ENCODE measurements at regions not wholly inside any gene's neighbourhood (a gene's known extent, or its start where the extent isn't known, plus 50 kb on each side); places are given as distances from the start of the nearest gene placed in this dataset.

DNA sequence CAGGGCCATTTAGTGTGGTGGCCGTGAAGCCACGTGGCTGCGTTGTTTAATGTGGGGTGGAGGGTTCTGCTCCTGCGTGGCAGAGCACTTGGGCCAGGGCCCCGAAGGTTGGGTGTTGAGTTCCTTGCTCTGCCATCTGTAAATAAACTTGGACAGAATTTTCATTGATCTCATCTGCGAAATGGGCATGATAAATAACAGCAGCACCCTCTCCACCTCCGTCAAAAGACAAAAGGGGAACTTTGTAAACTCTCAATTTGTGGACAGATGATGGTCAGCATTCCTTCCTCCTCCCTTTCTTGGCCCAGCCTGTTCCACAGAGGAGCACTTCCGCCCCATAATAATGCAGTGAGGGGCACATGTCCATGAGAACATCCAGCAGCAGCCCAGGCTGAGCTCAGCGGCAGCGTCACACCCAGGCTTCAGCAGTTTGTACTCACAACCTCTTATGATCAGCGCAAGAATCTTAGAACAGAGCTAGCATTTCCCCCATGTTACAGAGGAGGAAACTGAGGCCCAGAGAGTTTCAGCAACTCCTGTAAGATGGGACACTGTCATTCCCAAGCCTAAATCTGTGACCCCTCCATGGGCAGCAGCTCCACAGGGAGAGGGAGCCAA, 874.5 kb downstream of the BRD1 start:
- H3K9me3 Mint-ChIP-seq = peaks cover 8% of the 10 kb centered on the region in 2 donors
- no peak for ATAC-seq (replicated peaks in 1 of 2)
- no peak overlapping the region for H3K27ac Mint-ChIP-seq
- H3K27me3 Mint-ChIP-seq (ENCODE audit: low read depth) = peaks cover 14% of the 10 kb centered on the region
- H3K36me3 Mint-ChIP-seq (ENCODE audit: insufficient read depth in 2 of 2) = peaks cover 0 to 3% of the 10 kb centered on the region in 2 donors
- H3K4me1 Mint-ChIP-seq (ENCODE audit: low read depth) = no peaks in the 10 kb centered on the region
- DNase-seq = no peak
- no peak overlapping the region for H3K4me3 Mint-ChIP-seq

DNA sequence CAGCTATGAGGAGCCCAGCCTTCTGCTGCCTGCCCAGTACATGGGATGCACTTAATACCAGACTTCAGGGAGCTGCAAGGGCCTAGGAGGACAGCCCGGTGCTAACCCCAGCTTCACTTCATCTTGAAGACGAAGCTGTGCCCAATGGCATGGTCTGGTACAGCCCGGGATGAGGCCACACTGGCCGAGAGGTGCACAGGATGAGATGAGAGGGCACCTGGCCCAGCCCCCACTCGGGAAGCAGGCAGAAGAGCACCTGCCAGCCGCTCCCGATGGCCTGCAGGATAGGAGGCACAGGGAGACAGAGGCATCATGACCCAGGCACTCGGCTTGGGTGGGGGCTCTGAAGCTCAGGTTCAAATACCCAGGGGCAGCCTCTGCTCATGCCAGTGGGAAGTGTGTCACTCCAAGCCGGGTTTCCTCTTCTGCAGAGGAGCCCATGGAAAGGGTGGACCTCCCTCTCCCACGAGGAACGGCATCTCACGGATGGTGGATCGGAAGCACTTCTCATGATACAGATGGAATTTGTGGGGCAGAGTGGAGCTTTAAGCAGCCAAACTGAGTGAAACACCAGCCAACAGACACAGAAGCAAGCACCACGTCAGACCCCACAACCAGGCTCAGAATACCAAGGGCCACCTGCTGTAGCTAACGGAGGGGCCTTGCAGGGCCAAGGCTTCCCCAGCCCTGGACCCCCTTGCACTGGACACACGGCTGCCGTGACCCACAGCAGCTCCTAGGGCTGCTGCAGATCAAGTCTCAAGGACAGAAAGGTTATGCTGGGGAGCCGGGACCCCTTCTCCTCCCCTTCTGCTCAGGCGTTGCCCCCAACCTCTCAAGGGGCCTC, 875.2 kb downstream of the BRD1 start:
- Mint-ChIP-seq H3K4me1 (ENCODE audit: low read depth) (no peaks in the 10 kb centered on the region), H3K4me3 (no peak overlapping the region), H3K27me3 (ENCODE audit: low read depth) (peaks cover 14% of the 10 kb centered on the region), H3K27ac (no peak overlapping the region), H3K9me3 (peaks cover 8% of the 10 kb centered on the region in 2 donors), H3K36me3 (ENCODE audit: insufficient read depth in 2 of 2) (peaks cover 0 to 3% of the 10 kb centered on the region in 2 donors)
- DNase-seq = no peak
- no peak for ATAC-seq (replicated peaks in 1 of 2)

DNA sequence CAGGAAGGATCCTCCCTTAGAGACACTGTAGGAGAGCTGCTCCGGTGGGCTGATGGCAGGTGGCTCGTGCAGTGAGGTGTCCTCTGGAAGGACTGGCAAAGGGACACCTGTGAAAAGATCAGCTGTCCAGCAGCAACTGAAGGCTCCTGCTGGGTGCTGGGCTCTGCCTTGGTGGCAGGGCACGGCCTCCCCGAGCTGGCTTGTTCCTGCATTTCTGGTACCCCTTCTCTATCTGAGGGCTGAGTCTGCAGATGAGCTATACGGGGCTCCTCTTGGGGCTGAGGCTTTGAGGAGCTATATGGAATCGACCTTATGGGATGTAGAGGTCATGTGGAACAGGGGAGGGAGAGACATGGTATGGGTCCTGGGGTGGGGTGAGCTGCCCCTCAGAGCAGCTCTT, 875.8 kb downstream of the BRD1 start:
- DNase-seq = no peak
- Mint-ChIP-seq H3K4me1 (ENCODE audit: low read depth) (no peaks in the 10 kb centered on the region), H3K9me3 (peaks cover 5 to 6% of the 10 kb centered on the region in 2 donors), H3K4me3 (no peak overlapping the region), H3K36me3 (ENCODE audit: insufficient read depth in 2 of 2) (peaks cover 0 to 1% of the 10 kb centered on the region in 2 donors), H3K27ac (no peak overlapping the region), H3K27me3 (ENCODE audit: low read depth) (peaks cover 14% of the 10 kb centered on the region)
- ATAC-seq (replicated peaks in 1 of 2) = no peak

DNA sequence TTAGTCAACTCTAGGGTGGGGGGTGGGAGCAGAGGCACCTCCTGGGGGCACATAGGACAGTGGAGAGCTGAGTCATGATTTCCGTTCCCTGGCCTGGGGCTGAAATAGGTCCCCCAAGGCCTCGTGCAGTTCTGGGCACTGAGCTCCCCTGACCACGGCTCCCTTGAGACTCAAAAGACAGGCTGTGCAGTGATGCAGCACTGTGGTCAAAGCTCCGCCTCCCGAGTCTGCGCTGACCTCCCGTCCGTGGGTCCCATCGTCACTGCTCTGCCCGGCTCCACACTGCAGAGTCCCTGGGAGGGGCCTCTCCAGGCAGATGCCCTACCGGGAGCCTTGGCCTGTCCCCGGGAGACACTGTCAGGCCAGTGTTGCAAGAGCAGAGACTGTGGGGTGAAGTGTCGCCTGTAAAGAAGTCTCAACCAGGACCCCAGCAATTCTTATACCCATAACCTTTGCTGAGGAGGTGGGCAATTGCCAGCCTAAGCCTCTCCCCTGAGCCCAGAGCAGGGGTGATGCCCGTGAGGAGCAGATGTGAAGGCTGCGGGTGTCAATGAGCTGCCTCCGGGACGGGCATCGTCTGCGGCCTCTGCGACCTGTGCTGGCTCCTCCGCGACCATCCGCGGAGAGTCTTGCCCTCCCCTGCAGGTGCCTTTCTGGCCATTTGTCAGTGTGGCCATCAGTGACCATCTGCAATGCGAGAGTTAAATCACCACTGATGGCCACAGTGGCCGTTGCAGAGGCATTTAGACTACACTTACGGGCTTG, 877.3 kb downstream of the BRD1 start:
- ATAC-seq (replicated peaks in 1 of 2) = no peak
- DNase-seq = no peak
- Mint-ChIP-seq H3K27me3 (ENCODE audit: low read depth) (peaks cover 5% of the 10 kb centered on the region), H3K4me3 (no peak overlapping the region), H3K4me1 (ENCODE audit: low read depth) (no peaks in the 10 kb centered on the region), H3K27ac (no peak overlapping the region), H3K36me3 (ENCODE audit: insufficient read depth in 2 of 2) (no peaks in the 10 kb centered on the region), H3K9me3 (no peaks in the 10 kb centered on the region)

DNA sequence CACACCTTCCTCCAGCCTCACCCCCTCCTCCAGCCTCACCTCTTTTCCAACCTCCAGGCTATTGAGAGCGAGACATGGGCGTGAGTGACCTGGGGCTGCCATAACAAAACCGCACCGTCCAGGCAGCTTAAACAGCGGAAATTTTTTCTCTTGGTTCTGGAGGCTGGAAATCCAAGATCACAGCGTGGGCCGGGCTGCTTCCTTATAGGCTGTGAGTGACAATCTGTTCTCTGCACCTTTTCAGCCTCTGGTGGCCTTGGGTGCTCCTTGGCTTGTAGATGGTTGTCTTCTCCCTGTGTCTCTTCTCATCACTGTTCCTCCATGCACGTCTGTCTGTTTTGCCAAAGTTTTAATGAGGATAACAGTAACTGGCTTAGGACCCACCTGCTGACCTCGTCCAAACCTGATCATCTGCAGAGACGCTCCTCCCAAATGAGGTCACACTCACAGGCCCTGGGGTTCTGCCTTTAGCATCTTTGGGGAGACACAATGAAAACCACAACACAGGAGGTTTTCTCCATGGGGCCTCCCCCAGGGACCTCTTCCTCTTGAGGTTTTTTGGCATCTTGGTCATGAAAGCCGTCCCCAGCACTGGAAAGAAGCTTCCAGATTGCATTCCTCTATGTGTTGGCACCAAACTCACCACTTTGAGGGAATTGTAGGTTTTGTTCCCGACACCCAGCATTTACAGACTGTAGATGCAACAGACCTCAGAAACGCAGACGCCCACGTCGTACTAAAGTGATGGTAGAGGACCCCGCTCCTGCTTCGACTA, 878.1 kb downstream of the BRD1 start:
- no peak overlapping the region for H3K27ac Mint-ChIP-seq
- H3K4me3 Mint-ChIP-seq = no peak overlapping the region
- no peaks in the 10 kb centered on the region for H3K36me3 Mint-ChIP-seq (ENCODE audit: insufficient read depth in 2 of 2)
- no peak for DNase-seq
- no peaks in the 10 kb centered on the region for H3K4me1 Mint-ChIP-seq (ENCODE audit: low read depth)
- H3K27me3 Mint-ChIP-seq (ENCODE audit: low read depth) = peaks cover 5% of the 10 kb centered on the region
- no peak for ATAC-seq (replicated peaks in 1 of 2)
- no peaks in the 10 kb centered on the region for H3K9me3 Mint-ChIP-seq

DNA sequence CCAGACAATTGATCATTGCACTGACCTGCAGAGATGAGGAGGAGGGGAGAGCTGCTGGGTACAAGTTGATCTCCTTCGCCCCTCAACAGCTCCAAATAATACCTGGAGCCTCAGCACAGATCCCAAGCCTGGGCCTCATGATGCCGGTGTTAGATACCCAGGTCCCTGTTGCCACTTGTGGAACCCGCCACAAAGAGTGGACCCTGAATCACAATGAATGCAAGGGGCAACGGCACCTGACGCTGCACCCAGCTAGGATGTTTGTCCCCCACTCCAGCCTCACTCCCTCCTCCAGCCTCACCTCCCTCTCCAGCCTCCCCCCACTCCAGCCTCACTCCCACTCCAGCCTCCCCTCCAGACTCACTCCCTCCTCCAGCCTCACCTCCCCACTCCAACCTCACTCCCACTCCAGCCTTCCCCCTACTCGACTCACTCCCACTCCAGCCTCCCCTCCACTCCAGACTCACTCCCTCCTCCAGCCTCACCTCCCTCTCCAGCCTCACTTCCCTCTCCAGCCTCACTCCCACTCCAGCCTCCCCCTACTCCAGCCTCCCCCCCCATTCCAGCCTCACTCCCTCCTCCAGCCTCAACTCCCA, 879.0 kb downstream of the BRD1 start:
- Mint-ChIP-seq H3K27me3 (ENCODE audit: low read depth) (peaks cover 5% of the 10 kb centered on the region), H3K4me3 (no peak overlapping the region), H3K9me3 (no peaks in the 10 kb centered on the region), H3K36me3 (ENCODE audit: insufficient read depth in 2 of 2) (no peaks in the 10 kb centered on the region), H3K27ac (no peak overlapping the region), H3K4me1 (ENCODE audit: low read depth) (no peaks in the 10 kb centered on the region)
- ATAC-seq (replicated peaks in 1 of 2) = no peak
- DNase-seq = no peak

DNA sequence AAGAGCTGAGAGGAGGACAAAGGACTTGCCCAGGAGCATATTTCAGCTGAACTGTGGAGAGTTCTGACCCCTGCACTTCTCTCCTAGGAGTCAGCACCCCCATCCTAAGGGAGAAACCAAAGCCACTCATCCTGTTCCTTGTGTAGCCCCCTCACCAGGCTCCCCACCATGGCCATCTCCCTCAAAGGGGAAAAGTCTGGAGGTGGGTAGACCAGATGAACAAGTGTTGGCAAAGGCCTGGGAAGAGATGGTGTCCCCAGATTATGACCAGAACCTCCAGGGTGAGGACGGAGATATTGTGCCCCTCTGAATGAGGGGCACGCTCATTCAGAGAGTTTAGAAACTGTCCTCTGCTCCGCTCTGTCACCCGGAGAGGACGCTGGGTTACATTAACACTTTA, 880.0 kb downstream of the BRD1 start:
- no peak for DNase-seq
- peaks cover 5% of the 10 kb centered on the region for H3K27me3 Mint-ChIP-seq (ENCODE audit: low read depth)
- H3K36me3 Mint-ChIP-seq (ENCODE audit: insufficient read depth in 2 of 2) = no peaks in the 10 kb centered on the region
- H3K4me3 Mint-ChIP-seq = no peak overlapping the region
- no peaks in the 10 kb centered on the region for H3K4me1 Mint-ChIP-seq (ENCODE audit: low read depth)
- H3K9me3 Mint-ChIP-seq = no peaks in the 10 kb centered on the region
- ATAC-seq (replicated peaks in 1 of 2) = no peak
- no peak overlapping the region for H3K27ac Mint-ChIP-seq

DNA sequence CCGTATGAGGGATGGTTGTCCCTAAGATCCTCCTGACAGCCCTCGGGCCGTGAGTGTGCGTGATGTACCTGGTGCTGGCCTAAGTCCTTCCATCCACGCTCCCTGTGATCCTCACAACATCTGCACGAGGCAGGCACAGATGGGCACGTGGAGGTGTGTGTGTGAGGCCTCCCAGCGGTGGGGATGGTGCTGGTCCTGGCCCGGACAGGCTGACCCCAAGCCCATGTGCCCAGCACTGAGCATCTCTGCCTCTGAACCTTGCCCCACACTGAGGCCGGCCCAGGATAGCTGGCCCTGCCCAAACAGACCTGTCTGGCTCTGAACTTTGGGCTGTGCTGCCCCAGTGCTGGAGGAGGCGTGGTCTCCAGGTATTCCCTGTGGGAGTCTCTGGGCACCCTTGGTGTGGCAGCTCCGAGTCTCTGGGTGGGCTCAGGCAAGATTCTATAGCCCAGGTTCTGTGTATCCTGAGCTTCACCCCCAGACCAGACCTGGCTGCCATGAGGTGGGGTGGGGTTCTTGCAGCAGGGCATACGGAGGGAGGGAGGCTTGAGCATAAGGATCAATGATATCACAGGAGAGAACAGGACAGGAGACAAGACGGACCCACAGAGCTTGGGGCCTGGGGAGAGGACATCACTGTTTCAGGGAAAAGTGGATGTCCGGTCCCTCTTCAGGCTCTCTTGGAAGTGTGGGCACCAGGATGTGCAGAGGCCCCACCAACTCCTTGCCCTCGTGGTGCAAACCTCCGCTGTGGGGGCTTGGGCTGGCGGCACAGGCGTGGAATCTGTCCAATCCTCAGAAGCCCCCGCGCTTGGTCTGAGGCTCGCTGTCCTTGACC, 881.8 kb downstream of the BRD1 start:
- Mint-ChIP-seq H3K9me3 (no peaks in the 10 kb centered on the region), H3K4me1 (ENCODE audit: low read depth) (no peaks in the 10 kb centered on the region), H3K36me3 (ENCODE audit: insufficient read depth in 2 of 2) (no peaks in the 10 kb centered on the region), H3K4me3 (no peak overlapping the region), H3K27me3 (ENCODE audit: low read depth) (peaks cover 5% of the 10 kb centered on the region), H3K27ac (no peak overlapping the region)
- DNase-seq (no peak), ATAC-seq (replicated peaks in 1 of 2) (no peak)

DNA sequence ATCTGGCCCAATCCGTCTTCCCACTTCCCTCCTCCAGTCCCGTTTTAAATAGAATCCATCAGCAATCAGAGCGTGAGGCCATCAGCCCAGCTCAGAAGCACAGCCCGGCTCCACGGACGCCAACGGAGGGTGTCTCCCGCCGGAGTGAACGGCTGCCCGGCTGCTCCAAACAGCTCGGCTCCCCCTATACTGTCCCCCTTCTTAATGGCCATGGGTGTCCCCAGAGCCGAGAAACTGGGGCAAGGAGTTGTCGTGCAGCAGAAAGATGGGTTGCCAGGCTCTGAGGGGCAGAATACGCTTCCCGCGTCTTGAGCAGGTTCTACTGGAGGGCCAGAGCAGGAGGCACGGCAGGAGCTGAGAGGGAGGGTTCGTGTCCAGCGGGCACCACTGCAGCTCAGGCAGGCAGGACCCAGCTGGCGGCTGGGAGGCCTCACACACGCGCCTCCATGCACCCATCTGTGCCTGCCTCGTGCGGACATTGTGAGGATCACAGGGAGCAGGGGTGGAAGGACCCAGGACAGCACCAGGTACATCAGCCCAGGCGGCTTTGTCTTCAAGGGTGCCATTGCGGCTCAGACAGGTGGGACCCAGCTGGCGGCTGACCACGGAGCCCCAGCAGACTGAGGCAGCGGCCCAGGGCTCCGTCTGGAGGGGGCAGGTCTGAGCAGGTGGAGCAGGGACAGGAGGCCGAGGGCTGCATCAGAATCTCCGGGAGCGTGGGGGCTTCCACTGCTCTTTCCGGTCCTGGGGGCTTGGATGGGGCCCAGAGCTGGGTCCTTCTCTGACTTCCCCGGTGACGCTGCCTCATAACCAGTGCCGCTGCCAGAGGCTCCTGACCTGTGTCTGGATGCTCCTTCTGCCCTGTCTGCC, 882.7 kb downstream of the BRD1 start:
- Mint-ChIP-seq H3K27ac (no peak overlapping the region), H3K36me3 (ENCODE audit: insufficient read depth in 2 of 2) (no peaks in the 10 kb centered on the region), H3K27me3 (ENCODE audit: low read depth) (peaks cover 5% of the 10 kb centered on the region), H3K4me1 (ENCODE audit: low read depth) (no peaks in the 10 kb centered on the region), H3K4me3 (no peak overlapping the region), H3K9me3 (no peaks in the 10 kb centered on the region)
- DNase-seq = no peak
- ATAC-seq (replicated peaks in 1 of 2) = no peak

DNA sequence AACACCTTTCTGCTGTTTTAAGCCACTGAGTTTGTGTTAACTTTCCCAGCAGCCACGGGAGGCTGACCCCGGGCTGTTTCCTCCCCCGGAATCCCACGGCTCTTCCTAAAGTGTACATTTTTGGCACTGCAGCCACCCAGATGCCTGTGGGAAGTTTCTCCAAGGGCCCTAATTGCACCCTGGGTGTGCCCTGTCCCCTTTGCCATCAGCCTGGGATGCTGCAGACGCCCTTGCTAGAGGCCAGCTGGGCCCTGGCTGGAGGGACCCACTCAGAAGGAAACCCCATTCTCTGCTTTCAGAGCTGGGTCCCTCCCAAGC, 883.3 kb downstream of the BRD1 start:
- Mint-ChIP-seq H3K36me3 (ENCODE audit: insufficient read depth in 2 of 2) (no peaks in the 10 kb centered on the region), H3K4me3 (no peak overlapping the region), H3K4me1 (ENCODE audit: low read depth) (no peaks in the 10 kb centered on the region), H3K27me3 (ENCODE audit: low read depth) (peaks cover under 1% of the 10 kb centered on the region), H3K27ac (no peak overlapping the region), H3K9me3 (no peaks in the 10 kb centered on the region)
- ATAC-seq (replicated peaks in 1 of 2) = no peak
- DNase-seq = no peak

DNA sequence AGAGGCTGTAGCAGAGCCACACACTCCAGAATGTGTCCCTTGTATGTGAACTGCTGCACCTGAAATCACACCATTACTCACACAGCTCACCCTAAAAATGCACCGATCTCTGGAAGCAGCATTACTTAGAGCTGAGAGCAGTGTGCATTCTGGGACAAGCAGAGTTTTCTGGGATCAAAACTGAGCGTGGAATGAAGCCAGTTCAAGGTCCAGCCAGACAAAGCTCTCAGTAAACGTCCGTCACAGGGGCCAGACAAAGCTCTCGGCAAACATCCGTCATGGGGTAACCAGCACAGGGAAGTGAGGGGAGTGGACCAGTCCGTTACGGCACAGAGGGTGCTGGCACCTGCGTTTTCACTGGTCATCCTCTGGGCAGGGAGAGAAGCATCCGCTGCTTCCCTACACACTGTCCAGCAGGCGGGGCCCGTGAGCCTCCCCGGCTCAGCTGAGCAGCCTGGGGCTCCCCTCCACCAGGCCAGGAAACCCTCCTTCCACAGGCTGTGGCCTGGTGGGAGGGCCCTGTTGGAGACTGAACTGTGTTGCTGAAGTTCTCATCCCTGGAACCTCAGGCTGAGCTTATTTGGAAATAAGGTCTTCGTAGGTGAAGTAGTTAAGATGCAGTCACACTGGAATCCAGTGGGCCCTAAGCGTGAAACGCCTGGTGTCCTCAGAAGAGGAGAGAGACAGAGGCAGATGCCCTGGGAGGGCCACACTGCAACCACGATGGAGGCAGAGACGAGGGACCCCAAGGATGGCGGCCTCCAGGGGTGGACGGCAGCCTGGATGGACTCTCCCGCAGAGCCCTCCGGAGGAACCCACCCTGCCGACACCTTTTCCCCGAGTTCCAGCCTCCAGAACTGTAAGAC, 883.9 kb downstream of the BRD1 start:
- H3K36me3 Mint-ChIP-seq (ENCODE audit: insufficient read depth in 2 of 2) = no peaks in the 10 kb centered on the region
- peak in 1 of 2 donors; percentile 10 for DNase-seq
- no peak overlapping the region for H3K4me3 Mint-ChIP-seq
- H3K9me3 Mint-ChIP-seq = no peaks in the 10 kb centered on the region
- no peak overlapping the region for H3K27ac Mint-ChIP-seq
- no peaks in the 10 kb centered on the region for H3K27me3 Mint-ChIP-seq (ENCODE audit: low read depth)
- ATAC-seq (replicated peaks in 1 of 2) = no peak
- no peaks in the 10 kb centered on the region for H3K4me1 Mint-ChIP-seq (ENCODE audit: low read depth)
